ENCODE measurements at regions not wholly inside any gene's neighbourhood (a gene's known extent, or its start where the extent isn't known, plus 50 kb on each side); places are given as distances from the start of the nearest gene placed in this dataset.
A peak's percentile ranks its signal among the peaks of the same experiment; 100 is the strongest.

- peak overlapping the region; percentile 19 for H2AFZ ChIP-seq (replicated peaks; ENCODE audit: low read length, poor library complexity)
- H2BK15ac ChIP-seq (ENCODE audit: low read depth, low read length) = no peak overlapping the region
- in situ Hi-C loops (cut with MboI; ENCODE audit: low sequenced_read_pairs) = no loop called here
- DNase-seq (peak; percentile 62), ATAC-seq (ENCODE audit: low read depth) (peak; percentile 79)
- no peak overlapping the region for H3K14ac ChIP-seq (replicated peaks; ENCODE audit: low read depth, low read length)
- no peaks in the 10 kb centered on the region for H3K4me1 ChIP-seq (ENCODE audit: control insufficient read depth, insufficient read depth, low read length)
- dilution Hi-C loops (cut with HindIII; ENCODE audit: low sequenced_read_pairs, unreplicated experiment) = no loop called here
- no peaks in the 10 kb centered on the region for H4K20me1 ChIP-seq (ENCODE audit: insufficient read depth, low read length)
- WGBS, 2 experiments (ENCODE audit: extremely low coverage in 2 of 2, insufficient read length in 1 of 2) = 30% methylated on average over 2 of the region's 8 CpGs; no CpG with 5 or more reads in 1 of the 2 experiments
- H3K36me3 ChIP-seq (ENCODE audit: control insufficient read depth, insufficient read depth, low read length) = no peaks in the 10 kb centered on the region
- H3K4me2 ChIP-seq (ENCODE audit: low read depth, low read length) = no peak overlapping the region
- no peak overlapping the region for H2BK5ac ChIP-seq (ENCODE audit: low read depth, low read length, poor library complexity, severe bottlenecking)
- H2AK5ac ChIP-seq (ENCODE audit: low read depth, low read length) = no peak overlapping the region
- H2BK20ac ChIP-seq (ENCODE audit: low read depth, low read length) = no peak overlapping the region
- no peak overlapping the region for H3K4ac ChIP-seq (ENCODE audit: low read depth, low read length)
- H3K56ac ChIP-seq (ENCODE audit: extremely low read depth, insufficient read depth, low read length) = no peak overlapping the region
- CTCF ChIA-PET = interaction anchor here (0.7 to 1.8 kb wide), 7 partner anchors 208 to 477 kb away, joined by 3 to 8 read pairs (median 3); no protein-coding TSS in a partner anchor
- no peak overlapping the region for H4K8ac ChIP-seq (ENCODE audit: low read depth in 2 of 2, low read length in 2 of 2)
- intact Hi-C loops (cut with micrococcal nuclease) = loop anchor here (1.0 to 5.0 kb wide), 5 partner anchors 122 to 483 kb away; no protein-coding TSS in a partner anchor
- H3K27ac ChIP-seq (ENCODE audit: insufficient read depth, low read length) = no peak overlapping the region
- H3K9ac ChIP-seq (ENCODE audit: low read depth, low read length) = no peak overlapping the region
- no peak overlapping the region for H4K91ac ChIP-seq (ENCODE audit: insufficient read depth, low read depth, low read length)
- no peak overlapping the region for H3K18ac ChIP-seq (ENCODE audit: low read depth, low read length)
- no peak overlapping the region for H2BK120ac ChIP-seq (ENCODE audit: low read depth, low read length)
- H3K79me1 ChIP-seq (ENCODE audit: low read depth in 1 of 2, low read length in 2 of 2) = no peaks in the 10 kb centered on the region
- no peak overlapping the region for H3K4me3 ChIP-seq (ENCODE audit: insufficient read depth, low read depth, low read length)
- POLR2A ChIA-PET (ENCODE audit: unreplicated experiment) = no interaction called here
- BruUV-seq (replicated peaks) = no TSS peak
- H3K23ac ChIP-seq (ENCODE audit: low read depth, low read length) = no peak overlapping the region
- TF ChIP-seq CTCF (conservative IDR thresholded peaks at IDR 0.05; ENCODE audit: low read depth, low read length) = peak; percentile 94
- peak; percentile 40; the same call in 1 of the 2 replicates for TF ChIP-seq POLR2A (IDR thresholded peaks at IDR 0.05; ENCODE audit: low read depth, low read length)
- TF ChIP-seq SMC3 (IDR thresholded peaks at IDR 0.05; ENCODE audit: low read depth, low read length) = peak; percentile 99
- peak; percentile 97 for TF ChIP-seq RAD21 (IDR thresholded peaks at IDR 0.05; ENCODE audit: low read length)
- no peak for TF ChIP-seq CEBPB (IDR thresholded peaks at IDR 0.05; ENCODE audit: low read depth, low read length)
- no peak for TF ChIP-seq RCOR1 (IDR thresholded peaks at IDR 0.05; ENCODE audit: insufficient replicate concordance, low read length)
- no peak for TF ChIP-seq BHLHE40 (IDR thresholded peaks at IDR 0.05; ENCODE audit: low read depth, low read length)
- no peak for TF ChIP-seq ELK1 (IDR thresholded peaks at IDR 0.05; ENCODE audit: borderline replicate concordance, low read depth, low read length)
- H4K5ac ChIP-seq (ENCODE audit: low read depth, low read length) = no peak overlapping the region
- no peaks in the 10 kb centered on the region for H3K9me3 ChIP-seq (ENCODE audit: control insufficient read depth, insufficient read depth, low read length)
- H3K9me1 ChIP-seq (ENCODE audit: insufficient read depth, low read length) = no peaks in the 10 kb centered on the region
- H2AK9ac ChIP-seq (replicated peaks; ENCODE audit: low read depth, low read length, poor library complexity) = no peak overlapping the region
- H3K27me3 ChIP-seq (ENCODE audit: control insufficient read depth, insufficient read depth, low read length) = peaks cover 32% of the 10 kb centered on the region
Observed at GRCh38 chr11:19553683-19554333, 158.8 kb upstream of the NAV2 start.
